ENCODE measurements at regions not wholly inside any gene's neighbourhood (a gene's known extent, or its start where the extent isn't known, plus 50 kb on each side); places are given as distances from the start of the nearest gene placed in this dataset.

GRCh38 chr13:111399776-111400538 lies 79.5 kb downstream of the TEX29 start (continued):
- no peak for TF ChIP-seq ATF2 (CRISPR knock-in tag; IDR thresholded peaks at IDR 0.05; ENCODE audit: borderline replicate concordance, low read depth)
- TF ChIP-seq ZBTB43 (CRISPR knock-in tag; IDR thresholded peaks at IDR 0.05), result no peak
- no peak for TF ChIP-seq ETV6 (CRISPR knock-in tag; IDR thresholded peaks at IDR 0.05)
- no peak for TF ChIP-seq NR3C1 (CRISPR knock-in tag; conservative IDR thresholded peaks at IDR 0.05; ENCODE audit: low read depth)

- Mint-ChIP-seq H3K4me1 (no peaks in the 10 kb centered on the region), H3K9me3 (peaks cover 9% of the 10 kb centered on the region), H3K27me3 (ENCODE audit: low read depth) (no peaks in the 10 kb centered on the region), H3K4me3 (no peak overlapping the region), H3K36me3 (no peaks in the 10 kb centered on the region), H3K27ac (no peak overlapping the region)
- DNase-seq (ENCODE audit: low spot score) (no peak), ATAC-seq (no peak)
- TF ChIP-seq ZNF532 (CRISPR knock-in tag; IDR thresholded peaks at IDR 0.05; ENCODE audit: borderline replicate concordance) (no peak), TP53 (CRISPR knock-in tag; IDR thresholded peaks at IDR 0.05) (no peak), JAZF1 (CRISPR knock-in tag; IDR thresholded peaks at IDR 0.05) (no peak), SMAD4 (CRISPR knock-in tag; IDR thresholded peaks at IDR 0.05) (no peak), GTF2I (CRISPR knock-in tag; conservative IDR thresholded peaks at IDR 0.05) (no peak)
- POLR2A ChIA-PET, result interaction anchor here (0.8 kb wide), 1 partner anchor 19 kb away, joined by 3 read pairs; no protein-coding TSS in a partner anchor
- CTCF ChIA-PET, result interaction anchor here (1.1 to 3.0 kb wide), 3 partner anchors 28 to 156 kb away, joined by 3 to 13 read pairs (median 6); no protein-coding TSS in a partner anchor
These were observed 80.7 kb downstream of the TEX29 start for GRCh38 chr13:111401151-111401550.

GRCh38 chr13:111401755-111402154 lies 81.3 kb downstream of the TEX29 start:
- CTCF ChIA-PET, result interaction anchor here (1.1 to 3.0 kb wide), 3 partner anchors 27 to 156 kb away, joined by 3 to 13 read pairs (median 6); no protein-coding TSS in a partner anchor
- DNase-seq (ENCODE audit: low spot score), result no peak
- no peak overlapping the region for H3K27ac Mint-ChIP-seq
- H3K4me1 Mint-ChIP-seq, result no peaks in the 10 kb centered on the region
- no peak for ATAC-seq
- no peak overlapping the region for H3K4me3 Mint-ChIP-seq
- no peaks in the 10 kb centered on the region for H3K27me3 Mint-ChIP-seq (ENCODE audit: low read depth)
- peaks cover 9% of the 10 kb centered on the region for H3K9me3 Mint-ChIP-seq
- no peaks in the 10 kb centered on the region for H3K36me3 Mint-ChIP-seq
- POLR2A ChIA-PET, result interaction anchor here (0.8 kb wide), 1 partner anchor 19 kb away, joined by 3 read pairs; no protein-coding TSS in a partner anchor
- TF ChIP-seq USF2 (CRISPR knock-in tag; IDR thresholded peaks at IDR 0.05) (no peak), PREB (CRISPR knock-in tag; IDR thresholded peaks at IDR 0.05; ENCODE audit: borderline replicate concordance) (no peak), ZNF138 (CRISPR knock-in tag; conservative IDR thresholded peaks at IDR 0.05) (no peak), KAT7 (CRISPR knock-in tag; IDR thresholded peaks at IDR 0.05; ENCODE audit: borderline replicate concordance) (no peak), E2F4 (CRISPR knock-in tag; IDR thresholded peaks at IDR 0.05; ENCODE audit: borderline replicate concordance, low read depth) (no peak), FOXK1 (CRISPR knock-in tag; IDR thresholded peaks at IDR 0.05) (no peak), IRF1 (CRISPR knock-in tag; IDR thresholded peaks at IDR 0.05) (no peak), OVOL2 (CRISPR knock-in tag; IDR thresholded peaks at IDR 0.05; ENCODE audit: borderline replicate concordance) (no peak), NFYB (CRISPR knock-in tag; conservative IDR thresholded peaks at IDR 0.05; ENCODE audit: low read depth) (no peak)

All from WTC11 (cell line).